ENCODE measurements at regions not wholly inside any gene's neighbourhood (a gene's known extent, or its start where the extent isn't known, plus 50 kb on each side); places are given as distances from the start of the nearest gene placed in this dataset.

- DNase-seq (ENCODE audit: low read depth, low spot score) = no peak
These were observed 867.3 kb downstream of the TRIB2 start for GRCh38 chr2:13584020-13584419.

DNA sequence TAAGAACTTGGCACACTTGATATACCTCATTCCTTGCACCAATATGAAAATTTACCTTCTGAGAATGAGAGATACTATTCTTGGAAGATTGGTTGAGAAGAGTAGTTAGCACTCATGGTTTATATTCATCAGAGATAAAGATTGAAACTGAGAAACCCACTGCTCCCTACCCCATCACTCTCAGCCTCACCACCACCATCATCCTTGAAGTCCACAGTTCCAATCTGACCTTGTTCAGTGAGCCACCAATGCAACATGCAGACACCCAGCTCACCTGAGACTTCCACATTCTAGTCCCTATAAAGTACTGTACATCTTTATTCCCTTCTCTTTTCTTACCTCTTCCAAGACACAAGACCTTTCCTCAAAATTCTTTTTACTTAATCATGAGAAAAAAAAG, 869.0 kb downstream of the TRIB2 start:
- DNase-seq (ENCODE audit: low read depth, low spot score) = no peak

DNA sequence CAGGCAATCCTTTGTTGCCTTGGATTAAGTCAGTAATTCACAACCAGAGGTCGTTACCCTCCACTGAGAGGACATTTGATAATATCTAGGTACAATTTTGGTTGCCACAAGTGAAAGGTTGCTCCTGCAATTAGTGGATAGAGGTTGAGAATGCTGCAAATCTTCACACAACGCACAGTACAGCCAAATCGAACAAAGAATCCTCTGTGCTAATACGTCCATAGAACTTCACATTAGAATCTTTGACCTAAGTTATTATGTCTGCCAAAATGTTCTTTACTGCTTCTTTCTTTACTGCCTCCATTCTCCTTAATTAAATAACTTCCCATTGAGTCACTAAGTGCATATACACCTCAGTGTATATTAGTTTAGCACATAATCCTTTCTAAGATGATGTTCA, 879.5 kb downstream of the TRIB2 start:
- no peak for DNase-seq (ENCODE audit: low read depth, low spot score)

GRCh38 chr2:13597176-13597575, 880.4 kb downstream of the TRIB2 start:
- DNase-seq (ENCODE audit: low read depth, low spot score) = no peak

DNA sequence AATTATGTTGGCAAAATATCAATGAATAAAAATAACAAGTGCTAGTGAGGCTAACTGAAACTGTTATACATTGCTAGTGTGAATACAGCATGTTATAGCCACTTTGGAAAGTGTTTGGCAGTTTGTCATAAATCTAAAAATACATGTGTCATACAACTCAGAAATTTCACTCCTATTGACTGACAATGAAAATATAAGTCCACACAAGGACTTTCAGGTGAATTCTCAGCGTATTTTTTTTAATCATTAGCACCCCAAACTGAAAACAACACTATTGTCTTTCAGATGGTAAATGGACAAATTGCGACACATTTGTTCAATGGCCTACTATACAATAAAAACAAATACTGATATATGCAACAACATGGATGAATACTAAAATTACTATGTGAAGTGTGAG, 884.8 kb downstream of the TRIB2 start:
- DNase-seq (ENCODE audit: low read depth, low spot score) = no peak

- no peak for DNase-seq (ENCODE audit: low read depth, low spot score)
These were observed 888.4 kb downstream of the TRIB2 start for GRCh38 chr2:13604951-13605661.

DNA sequence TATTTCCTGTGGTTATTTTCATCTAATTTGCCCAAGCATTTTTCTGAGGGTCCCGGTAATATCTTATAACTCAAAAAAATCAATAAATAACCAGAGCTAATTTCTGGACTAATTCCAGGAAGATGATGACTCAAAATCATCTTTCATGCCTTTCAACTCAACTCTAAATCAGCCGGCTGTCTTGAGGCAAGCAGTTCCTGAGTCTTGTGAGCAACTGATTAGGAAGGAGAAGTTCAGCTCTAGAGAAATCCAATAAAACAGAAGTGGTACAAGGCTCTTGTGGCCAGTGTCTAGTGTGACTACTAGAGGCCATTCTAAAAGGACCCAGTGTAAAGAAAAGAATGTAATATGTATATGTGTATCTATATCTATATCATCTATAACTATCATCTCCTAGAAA, 890.4 kb downstream of the TRIB2 start:
- no peak for DNase-seq (ENCODE audit: low read depth, low spot score)

DNA sequence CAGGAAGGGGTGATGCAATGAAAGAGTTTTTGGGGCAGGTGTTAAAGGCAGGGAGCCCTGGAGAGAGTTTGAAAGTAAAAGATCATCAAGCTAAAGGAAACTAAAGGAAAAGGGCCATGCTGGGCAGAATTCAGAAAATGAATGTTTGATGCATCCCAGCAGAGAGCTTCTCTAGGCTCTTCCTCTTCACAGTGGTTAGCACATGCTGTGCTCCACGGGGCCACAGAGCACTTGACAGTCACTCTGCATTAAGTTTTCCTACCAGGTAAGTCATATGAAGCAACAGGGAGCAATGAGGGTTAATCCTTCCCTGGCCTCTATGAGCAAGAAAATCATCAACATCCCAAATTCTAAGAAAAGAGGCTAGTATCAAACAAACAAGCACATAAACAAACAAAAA, 895.2 kb downstream of the TRIB2 start:
- DNase-seq (ENCODE audit: low read depth, low spot score) = no peak

DNA sequence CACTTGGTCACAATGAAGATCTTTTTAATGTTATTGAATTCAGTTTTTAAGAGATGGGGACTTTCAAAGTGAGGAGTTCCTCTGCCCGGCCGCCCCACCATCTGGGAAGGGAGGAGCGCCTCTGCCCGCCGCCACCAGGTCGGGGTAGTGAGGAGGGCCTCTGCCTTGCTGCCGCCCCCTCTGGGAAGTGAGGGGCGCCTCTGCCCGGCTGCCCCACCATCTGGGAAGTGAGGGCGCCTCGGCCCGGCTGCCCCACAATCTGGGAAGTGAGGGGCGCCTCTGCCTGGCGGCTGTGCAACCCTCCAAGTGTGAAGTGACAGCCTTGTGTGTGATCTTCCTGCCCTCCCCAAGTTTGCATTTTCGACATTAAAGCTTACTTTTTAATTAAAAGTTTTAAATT, 899.3 kb downstream of the TRIB2 start:
- DNase-seq (ENCODE audit: low read depth, low spot score) = no peak

DNA sequence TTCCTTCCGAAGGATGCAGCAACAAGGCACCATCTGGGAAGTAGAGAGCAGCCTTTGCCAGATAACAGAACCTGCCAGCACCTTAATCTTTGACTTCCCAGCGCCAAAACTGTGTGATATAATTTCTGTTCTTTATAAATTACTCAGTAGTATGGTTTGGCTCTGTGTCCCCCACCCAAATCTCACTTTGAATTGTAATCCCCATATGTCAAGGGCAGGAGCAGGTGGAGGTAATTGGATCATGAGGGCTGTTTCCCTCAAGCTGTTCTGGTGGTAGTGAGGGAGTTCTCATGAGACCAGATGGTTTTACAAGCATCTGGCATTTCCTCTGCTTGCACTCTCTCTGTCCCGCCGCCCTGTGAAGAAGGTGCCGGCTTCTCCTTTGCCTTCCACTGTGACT, 899.9 kb downstream of the TRIB2 start:
- DNase-seq (ENCODE audit: low read depth, low spot score) = no peak

GRCh38 chr2:13628122-13628521, 911.4 kb downstream of the TRIB2 start:
- DNase-seq (ENCODE audit: low read depth, low spot score) = no peak

GRCh38 chr2:13638181-13638580, 921.4 kb downstream of the TRIB2 start:
- no peak for DNase-seq (ENCODE audit: low read depth, low spot score)

DNA sequence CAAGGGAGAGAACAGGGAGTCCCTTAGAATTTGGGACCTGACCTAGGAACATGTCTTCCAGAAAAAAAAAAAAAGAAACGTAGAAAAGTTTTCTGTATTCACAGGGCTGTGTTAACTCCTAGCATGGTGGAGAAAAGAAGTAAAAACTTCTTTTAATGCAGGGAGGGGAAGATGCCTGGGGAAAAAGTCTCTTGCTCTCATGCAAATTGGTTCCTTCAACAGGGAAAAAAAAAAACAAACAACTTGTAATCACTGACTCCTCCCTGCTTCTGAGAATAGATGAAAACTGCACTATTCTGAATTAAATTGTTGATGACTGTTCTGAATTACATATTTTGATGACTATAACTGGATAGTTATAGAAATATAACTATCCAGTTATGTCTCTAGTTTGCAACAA, 933.2 kb downstream of the TRIB2 start:
- no peak for DNase-seq (ENCODE audit: low read depth, low spot score)

- peak; percentile 7 for DNase-seq (ENCODE audit: low read depth, low spot score)
These were observed 933.9 kb downstream of the TRIB2 start for GRCh38 chr2:13650586-13651180.

DNA sequence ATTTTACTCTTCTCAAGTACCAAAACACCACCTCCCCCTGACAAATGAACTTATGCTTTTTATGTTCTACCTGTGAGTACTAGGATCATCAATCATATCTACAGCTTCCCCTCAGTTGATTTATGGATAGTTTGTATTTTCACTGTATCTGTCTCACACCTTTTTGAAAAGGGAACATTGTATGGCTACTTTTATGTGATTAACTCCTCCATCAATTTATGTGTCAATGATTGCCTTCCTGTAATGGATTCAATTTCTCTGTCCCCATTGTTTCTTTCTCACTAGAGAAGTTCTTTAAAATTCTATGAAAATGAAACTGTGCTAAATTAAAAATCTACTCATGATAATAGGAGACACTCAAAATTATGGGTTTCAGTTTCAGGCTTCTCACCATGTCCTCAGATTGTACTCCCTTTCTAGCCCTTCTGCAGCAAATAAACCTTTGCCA, 935.0 kb downstream of the TRIB2 start:
- no peak for DNase-seq (ENCODE audit: low read depth, low spot score)

DNA sequence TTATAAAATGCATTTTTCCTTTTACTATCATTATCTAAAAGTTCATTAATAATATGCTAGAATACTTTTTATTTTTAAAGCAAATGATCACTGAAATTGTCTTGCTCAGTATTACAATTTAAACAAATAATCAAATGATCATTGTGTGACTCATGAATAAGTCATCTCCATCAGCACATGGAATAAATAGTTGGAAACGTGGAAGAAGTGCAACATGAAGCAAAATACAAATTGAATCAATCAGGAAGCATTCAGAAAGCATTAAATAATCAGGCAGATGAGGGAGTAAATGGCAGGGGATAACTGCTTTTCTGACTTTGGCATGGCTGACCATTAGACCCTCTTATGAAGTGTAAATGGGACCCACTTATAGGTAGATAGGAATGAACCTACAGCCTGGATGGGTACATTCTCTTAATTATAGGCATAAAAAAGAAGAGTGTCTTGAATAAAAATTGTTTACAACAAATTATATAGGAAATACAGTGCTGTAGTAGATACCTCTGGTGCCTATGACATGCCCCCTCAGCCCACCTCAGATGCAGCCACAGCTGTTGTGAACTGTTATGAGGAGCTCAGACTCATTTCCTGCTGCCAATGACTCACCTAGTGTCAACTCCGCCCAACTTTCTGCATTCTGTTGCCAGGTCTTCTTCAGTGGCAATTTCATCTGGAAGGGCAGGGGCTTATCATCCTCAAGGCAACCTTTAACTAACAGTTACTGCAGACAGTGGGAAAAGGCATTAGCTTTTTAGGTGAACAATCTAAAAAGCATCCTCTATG, 936.0 kb downstream of the TRIB2 start:
- no peak for DNase-seq (ENCODE audit: low read depth, low spot score)

DNA sequence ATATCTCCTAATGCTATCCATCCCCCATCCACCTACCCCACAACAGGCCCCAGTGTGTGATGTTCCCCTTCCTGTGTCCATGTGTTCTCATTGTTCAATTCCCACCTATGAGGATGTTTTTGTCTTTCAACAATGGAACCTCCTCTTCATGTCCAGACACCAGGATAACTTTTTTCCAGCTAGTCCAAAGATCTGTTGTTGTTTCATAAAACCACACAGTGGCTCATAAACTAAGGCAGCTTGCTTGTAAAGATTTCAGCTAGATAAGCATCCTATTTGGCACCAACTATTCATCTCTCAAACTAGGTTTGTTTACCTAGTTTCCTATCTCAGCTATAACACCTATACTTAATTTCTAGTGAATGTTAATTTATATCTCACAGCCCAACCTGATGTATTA, 937.7 kb downstream of the TRIB2 start:
- DNase-seq (ENCODE audit: low read depth, low spot score) = no peak

- DNase-seq (ENCODE audit: low read depth, low spot score) = no peak
These were observed 943.5 kb downstream of the TRIB2 start for GRCh38 chr2:13660231-13660630.

DNA sequence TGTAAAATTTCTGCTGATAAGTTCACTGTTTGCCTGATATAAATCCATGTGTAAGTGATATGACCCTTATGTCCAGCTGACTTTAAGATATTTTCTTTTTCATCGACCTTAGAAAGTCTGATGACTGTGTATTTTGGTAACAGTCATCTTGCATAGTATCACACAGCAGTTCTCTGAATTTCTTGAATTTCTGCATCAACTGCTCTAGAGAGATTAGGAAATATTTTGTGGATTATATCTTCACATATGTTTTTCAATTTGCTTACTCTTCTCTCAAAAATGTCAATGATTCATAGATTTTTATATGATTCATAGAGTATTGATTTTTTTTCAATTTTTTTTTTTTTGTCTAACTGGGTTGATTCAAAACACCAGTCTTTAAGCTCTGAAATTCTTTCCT, 945.3 kb downstream of the TRIB2 start:
- DNase-seq (ENCODE audit: low read depth, low spot score) = no peak

DNA sequence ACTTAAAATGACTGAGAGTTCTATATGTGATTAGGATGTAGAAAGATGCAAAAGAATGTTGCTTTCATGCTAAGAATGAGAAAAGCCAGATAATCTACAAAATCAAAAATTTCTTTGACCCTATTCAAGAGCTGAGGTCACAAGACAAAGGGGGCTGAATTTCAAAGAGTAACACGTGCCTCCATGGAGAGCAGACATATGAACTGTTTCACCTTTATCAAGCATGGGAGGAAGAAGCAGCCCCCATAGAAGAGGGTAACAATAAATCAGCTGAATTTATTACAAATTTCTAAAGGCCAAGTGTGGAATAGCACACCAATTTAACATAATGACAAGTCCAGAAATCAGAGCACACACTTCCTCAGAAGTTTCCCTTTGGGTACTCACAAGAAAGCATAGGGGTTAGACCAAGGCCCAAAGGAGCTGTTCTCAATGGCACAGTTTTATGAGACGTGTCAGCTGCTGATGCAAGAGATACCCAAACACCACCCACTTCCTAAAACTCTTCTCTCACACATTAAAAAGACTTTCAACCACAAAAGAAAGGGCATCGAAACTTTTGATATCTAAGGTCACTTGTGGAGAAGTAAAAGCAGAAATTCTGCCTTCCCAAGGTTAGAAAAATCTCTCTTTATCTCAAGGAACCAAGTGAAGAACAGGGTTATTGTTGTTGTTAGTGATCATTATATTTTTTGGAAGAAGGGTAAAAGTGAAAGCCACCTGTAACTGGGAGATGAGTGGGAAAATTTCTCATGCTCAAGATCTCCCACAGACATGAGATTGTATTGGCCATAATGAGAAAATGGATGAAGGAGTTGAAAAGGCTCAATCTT, 950.1 kb downstream of the TRIB2 start:
- DNase-seq (ENCODE audit: low read depth, low spot score) = no peak

GRCh38 chr2:13667415-13667757, 950.6 kb downstream of the TRIB2 start:
- no peak for DNase-seq (ENCODE audit: low read depth, low spot score)

- no peak for DNase-seq (ENCODE audit: low read depth, low spot score)
These were observed 952.9 kb downstream of the TRIB2 start for GRCh38 chr2:13669607-13670006.

Data from ELF-1 (cell line).